HG03432 (cell line): ENCODE measurements at regions not wholly inside any gene's neighbourhood (a gene's known extent, or its start where the extent isn't known, plus 50 kb on each side); places are given as distances from the start of the nearest gene placed in this dataset.
"Not testable (repeated sequence)": the region's sequence is repeated elsewhere in the genome, so short reads cannot be mapped to it uniquely, and the experiment has no call there.

Experiments used
- ATAC-seq: cut with Tn5 transposase; IDR thresholded peaks from one replicate; pipeline ENCODE4 v1.9.1; 2021; ENCODE audit warnings: mild to moderate bottlenecking, moderate library complexity; ENCODE audit not compliant: unreplicated experiment

DNA sequence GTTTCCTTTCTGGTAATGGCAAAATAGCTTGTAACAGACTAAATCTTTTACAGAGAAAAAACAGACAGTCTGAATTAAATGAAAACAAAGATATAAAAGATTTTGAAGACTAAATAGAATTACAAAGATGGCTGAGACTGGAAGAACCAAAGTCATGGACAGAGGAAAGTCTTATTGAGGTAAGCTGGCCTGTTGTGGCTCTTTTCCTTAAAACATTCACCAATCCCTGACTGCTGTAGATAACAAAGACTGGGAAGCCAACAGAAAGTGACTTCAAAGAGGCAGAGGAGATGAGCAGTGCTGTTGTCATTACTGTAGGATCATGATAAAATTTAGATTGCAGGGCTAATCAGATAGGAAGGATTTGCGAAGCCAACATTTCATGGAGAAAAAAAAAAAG, 517.0 kb downstream of the KIF2B start:
- ATAC-seq: no peak

- no peak for ATAC-seq
These were observed 524.8 kb downstream of the KIF2B start for GRCh38 chr17:54347495-54347894.

DNA sequence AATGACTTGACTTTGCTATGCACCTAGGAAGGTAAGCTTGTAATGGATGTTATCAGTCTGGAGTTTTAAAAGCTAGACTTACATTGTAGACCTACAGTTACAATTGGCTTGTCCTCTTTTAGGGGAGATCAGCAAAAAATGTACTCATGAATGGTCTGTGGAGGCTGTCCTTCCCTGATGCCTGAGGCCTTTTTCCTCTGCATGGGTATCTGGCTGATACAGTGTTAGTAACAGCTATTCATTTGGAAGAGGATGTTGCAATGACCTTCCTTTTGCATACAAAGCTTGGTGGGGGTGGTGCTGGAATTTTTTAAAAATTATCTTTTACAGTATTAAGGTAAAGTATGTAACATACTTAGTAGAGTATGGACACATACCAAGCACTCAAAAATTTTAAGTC, 525.5 kb downstream of the KIF2B start:
- ATAC-seq: no peak

DNA sequence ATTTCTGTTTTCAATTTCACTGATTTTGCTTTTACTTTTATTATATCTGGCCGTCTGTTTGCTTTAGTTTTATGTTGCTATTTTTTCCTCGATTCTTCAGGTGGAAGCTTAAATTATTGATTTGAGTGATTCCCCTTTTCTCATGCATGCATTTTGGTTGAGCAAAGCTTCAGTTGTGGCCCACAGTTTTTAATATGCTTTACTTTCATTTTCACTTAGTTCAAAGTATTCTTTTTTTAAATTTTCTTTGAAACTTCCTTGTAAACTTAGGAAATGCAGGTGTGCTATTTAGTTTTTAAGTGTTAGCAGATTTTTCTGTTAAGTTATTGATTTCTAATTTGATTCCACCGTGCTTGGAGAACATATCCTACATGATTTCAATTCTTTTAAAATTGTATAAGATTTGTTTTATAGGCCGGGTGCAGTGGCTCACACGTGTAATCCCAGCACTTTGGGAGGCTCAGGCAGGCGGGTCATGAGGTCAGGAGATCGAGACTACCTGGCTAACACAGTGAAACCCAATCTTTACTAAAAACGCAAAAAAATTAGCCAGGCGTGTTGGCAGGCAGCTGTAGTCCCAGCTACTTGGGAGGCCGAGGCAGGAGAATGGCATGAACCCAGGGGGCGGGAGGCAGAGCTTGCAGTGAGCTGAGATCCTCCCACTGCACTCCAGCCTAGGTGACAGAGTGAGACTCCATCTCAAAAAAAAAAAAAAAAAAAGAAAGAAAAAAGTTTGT, 531.2 kb downstream of the KIF2B start:
- peak; percentile 58 for ATAC-seq

GRCh38 chr17:54361073-54361472, 538.3 kb downstream of the KIF2B start:
- ATAC-seq: not testable (repeated sequence)

- no peak for ATAC-seq
These were observed 531.7 kb upstream of the TOM1L1 start for GRCh38 chr17:54368906-54369305.

DNA sequence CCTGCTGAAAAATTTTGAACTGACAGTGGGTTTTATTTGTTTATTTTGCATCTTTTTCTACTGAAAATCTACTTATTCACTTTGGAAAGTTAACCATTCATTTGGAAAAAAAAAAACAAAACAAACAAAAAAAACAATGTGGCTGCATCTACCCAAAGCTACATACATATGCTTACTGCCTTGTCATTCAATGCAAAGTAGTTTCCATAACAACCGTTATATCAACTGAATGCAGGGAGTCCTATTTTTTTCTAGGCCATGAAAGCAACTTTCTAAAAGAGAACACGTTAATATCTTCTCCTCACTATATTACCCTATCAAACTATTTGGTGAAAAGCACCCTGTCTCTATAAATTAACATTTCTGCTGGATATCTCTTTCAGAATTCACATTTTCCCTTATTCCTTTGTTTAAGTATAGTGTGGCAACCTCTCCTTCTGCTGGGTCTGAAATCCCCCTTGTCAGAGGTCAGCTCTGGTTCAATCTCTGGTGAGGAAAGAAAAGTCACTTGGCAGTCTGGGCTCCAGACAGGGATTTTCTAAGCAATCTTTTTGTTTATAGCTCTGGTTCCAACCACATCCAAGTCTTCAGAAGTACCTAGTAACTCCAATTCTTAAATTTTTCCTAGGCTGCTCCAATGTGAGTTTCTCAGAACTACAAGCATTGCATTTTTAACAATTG, 528.4 kb upstream of the TOM1L1 start:
- no peak for ATAC-seq

DNA sequence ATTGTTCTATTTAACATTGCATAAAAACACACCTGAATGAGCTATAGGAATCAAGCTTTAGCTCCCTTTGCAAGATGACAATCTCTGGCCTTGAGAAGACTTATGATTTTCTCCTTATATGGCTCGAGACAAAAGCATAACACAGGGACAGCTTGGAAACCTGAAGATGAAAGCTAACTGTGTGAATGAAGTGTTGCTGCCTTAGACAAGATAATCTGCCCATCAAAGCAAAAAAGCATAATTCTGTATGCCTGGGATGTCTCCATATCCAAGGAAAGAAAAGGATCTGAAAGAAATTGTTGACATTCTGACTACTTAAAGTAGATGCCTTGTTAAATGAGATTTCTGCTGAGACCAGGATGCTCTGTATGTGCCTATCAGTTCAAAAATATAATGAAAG, 526.7 kb upstream of the TOM1L1 start:
- no peak for ATAC-seq

- ATAC-seq: not testable (repeated sequence)
These were observed 524.2 kb upstream of the TOM1L1 start for GRCh38 chr17:54376409-54376808.

- ATAC-seq: no peak
These were observed 519.2 kb upstream of the TOM1L1 start for GRCh38 chr17:54381482-54381881.

GRCh38 chr17:54404259-54404658, 496.4 kb upstream of the TOM1L1 start:
- ATAC-seq: no peak

GRCh38 chr17:54405826-54406225, 494.8 kb upstream of the TOM1L1 start:
- no peak for ATAC-seq

DNA sequence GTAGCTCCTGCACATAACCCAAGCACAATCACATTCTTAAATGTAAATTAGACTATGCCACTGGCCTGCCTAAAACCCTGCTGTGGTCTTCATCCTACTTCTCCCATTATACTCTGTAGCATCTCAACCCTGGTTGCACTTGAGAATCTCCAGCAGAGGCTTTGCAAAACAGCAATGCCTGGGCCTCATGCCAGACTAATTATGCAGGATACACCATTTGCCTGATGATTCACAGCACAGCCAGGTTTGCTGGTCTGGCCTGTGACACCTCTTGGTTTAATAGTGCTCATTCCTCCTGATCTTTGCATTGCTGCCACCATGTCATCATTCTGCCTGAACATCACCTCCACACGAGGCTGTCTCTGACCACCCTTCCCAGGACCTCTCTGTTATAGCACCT, 491.9 kb upstream of the TOM1L1 start:
- no peak for ATAC-seq

- ATAC-seq: no peak
These were observed 482.2 kb upstream of the TOM1L1 start for GRCh38 chr17:54418467-54418866.

DNA sequence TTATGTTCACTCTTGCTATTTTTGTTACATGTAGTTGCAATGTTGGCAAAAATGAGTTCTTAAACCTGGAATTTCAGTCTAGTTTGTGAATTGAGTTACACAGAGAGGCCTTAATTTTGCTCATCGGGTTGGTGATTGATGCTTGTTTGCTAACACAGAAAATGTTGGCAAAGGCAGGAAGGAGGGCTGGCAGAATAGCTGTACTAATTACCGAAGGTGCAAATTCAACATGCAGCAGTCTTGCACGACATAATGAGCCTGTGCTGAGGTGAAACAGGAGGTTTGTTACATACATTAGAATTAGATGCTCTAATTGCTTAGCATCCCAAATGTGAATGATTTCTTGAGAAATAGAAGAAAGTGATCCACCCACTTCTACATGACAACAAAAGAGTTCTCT, 475.0 kb upstream of the TOM1L1 start:
- ATAC-seq: no peak

DNA sequence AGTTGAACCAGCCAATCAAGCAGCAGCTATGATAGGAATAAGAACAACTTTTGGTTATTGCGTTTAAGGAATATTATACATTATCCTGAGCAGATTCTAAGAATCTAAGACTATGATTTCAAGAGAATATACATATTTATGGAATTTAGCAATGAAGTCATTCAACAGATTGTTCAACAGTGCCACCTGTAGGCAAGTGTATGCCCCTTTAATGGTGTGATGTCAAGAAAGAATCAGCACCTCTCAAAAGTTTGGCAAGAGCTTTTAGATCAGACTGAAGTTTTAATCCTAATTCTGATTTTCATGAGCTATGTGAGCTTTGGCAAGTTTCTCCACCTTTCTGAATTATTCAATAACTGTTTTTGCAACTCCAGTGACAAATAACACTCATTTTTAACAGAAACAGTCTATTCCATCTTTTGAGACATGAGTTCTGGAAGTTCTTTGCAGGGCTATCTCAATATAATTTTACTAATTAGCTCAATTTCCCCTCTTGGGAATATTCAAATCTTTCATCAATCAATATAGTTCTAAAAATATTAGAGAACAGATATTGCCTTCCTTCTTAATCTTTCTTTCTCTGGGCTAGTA, 474.3 kb upstream of the TOM1L1 start:
- no peak for ATAC-seq

DNA sequence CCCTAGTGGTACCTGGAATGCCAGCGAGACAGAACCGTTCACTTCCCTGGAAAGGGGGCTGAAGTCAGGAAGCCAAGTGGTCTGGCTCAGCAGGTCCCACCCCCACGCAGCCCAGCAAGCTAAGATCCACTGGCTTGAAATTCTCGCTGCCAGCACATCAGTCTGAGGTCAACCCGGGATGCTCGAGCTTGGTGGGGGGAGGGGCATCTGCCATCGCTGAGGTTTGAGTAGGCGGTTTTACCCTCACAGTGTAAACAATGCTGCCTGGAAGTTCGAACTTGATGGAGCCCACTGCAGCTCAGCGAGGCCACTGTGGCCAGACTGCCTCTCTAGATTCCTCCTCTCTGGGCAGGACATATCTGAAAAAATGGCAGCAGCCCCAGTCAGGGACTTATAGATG, 464.7 kb upstream of the TOM1L1 start:
- ATAC-seq: no peak

GRCh38 chr17:54439816-54440215, 460.8 kb upstream of the TOM1L1 start:
- no peak for ATAC-seq

DNA sequence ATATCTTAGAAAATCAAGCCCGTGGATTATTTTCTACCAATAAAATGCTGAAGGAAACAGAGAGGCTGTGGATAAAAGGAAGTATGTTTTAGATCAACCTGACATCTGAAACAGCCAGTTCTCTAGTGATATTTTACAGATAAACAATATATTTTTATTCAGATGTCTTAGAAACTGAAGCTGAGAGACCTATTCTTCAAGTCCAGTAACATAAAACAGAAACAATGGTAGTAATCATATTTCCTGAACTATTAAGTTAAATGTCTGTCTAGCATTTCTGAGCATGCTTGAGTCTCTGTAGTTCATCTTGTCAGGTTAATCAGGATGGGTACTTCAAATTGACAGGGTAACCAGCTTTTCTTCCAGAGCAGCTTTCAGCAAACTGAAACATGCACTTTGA, 449.6 kb upstream of the TOM1L1 start:
- no peak for ATAC-seq

DNA sequence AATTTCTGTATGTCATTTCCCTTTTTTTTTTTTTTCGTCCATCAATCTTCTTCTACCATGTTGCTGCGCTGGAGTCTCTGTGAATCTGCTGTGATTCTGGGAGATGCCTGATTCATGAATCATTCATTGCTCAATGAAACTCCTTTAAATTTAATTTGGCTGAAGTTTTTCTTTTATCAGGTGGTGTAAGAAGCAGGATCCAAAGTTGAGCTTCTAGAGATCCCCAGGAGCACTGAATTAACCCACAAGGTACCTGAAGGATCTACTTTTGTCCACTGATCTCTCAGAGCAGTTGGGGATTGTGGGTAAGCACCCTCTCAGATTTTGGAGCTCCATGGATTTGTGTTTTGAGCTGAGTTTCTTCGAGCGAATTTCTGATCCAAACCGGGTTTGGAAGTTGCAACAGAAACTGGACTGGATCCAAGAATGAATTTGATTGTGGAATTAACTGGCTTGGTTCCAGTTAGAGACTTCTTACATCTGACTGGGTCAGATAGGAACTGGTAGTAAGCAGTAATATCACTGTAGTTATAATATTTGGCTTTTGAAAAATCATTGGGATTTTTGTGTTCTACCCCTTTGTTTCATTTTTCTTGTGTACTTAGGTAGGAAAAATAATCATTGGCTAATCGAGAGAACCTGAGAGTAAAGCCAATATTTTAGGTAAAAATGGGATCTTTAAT, 447.8 kb upstream of the TOM1L1 start:
- ATAC-seq: no peak

GRCh38 chr17:54455251-54455868, 445.3 kb upstream of the TOM1L1 start:
- ATAC-seq: no peak
